ENCODE measurements at regions not wholly inside any gene's neighbourhood (a gene's known extent, or its start where the extent isn't known, plus 50 kb on each side); places are given as distances from the start of the nearest gene placed in this dataset.

DNA sequence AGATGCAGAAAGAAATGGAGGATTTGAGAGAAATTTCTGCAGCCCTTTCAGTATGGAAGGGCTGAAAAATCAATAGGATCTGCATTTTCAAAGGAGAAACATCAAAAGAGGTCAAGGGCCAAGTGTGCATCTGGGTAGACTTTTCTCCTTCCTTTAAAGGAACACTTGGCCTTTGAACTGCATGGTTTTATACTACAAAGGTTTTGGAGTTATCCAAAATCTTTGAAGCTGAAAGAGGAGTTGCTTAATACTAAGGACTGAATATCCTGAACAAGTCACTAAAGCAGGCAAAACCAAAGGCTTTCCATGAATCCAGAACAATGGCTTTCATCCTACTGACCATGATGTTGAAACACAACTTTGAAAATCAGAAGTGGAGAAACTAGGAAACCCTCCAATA lies 553.7 kb upstream of the LMCD1 start:
- Histone ChIP-seq H3K9me3 (replicated peaks; ENCODE audit: control insufficient read depth, insufficient read depth, low read length) (no peaks in the 10 kb centered on the region), H3K79me2 (ENCODE audit: control insufficient read depth, insufficient read depth, low read length) (no peaks in the 10 kb centered on the region), H3K27me3 (replicated peaks in 1 of 2; ENCODE audit: control insufficient read depth in 2 of 2, insufficient read depth in 2 of 2, low read length in 1 of 2) (no peaks in the 10 kb centered on the region), H4K20me1 (ENCODE audit: control insufficient read depth, insufficient read depth) (no peaks in the 10 kb centered on the region), H3K4me1 (ENCODE audit: control insufficient read depth, insufficient read depth, low read length) (no peaks in the 10 kb centered on the region), H3K9ac (ENCODE audit: control insufficient read depth, insufficient read depth, low read length) (no peak overlapping the region), H2AFZ (ENCODE audit: control insufficient read depth, low read depth, low read length) (no peak overlapping the region), H3K27ac (ENCODE audit: control insufficient read depth, insufficient read depth) (no peak overlapping the region), H3K4me2 (ENCODE audit: control insufficient read depth, insufficient read depth) (no peak overlapping the region), H3K4me3 (no peak overlapping the region), H3K36me3 (ENCODE audit: control insufficient read depth in 2 of 2, insufficient read depth in 2 of 2, low read length in 1 of 2) (no peaks in the 10 kb centered on the region)
- in situ Hi-C loops (cut with MboI) (no loop called here), intact Hi-C loops (cut with micrococcal nuclease; ENCODE audit: unreplicated experiment) (no loop called here)
- no TSS peak for BruUV-seq (replicated peaks)
- SMC1A ChIA-PET (ENCODE audit: uncharacterized antibody, unreplicated experiment): no interaction called here
- RAD21 ChIA-PET (ENCODE audit: unreplicated experiment): no interaction called here
- DNase-seq (ENCODE audit: low read depth, low spot score) (no peak), ATAC-seq (no peak), FAIRE-seq (no peak)
- CTCF ChIA-PET: no interaction called here
- POLR2A ChIA-PET: no interaction called here
- no peak for TF ChIP-seq NFYB (IDR thresholded peaks at IDR 0.05; ENCODE audit: insufficient read depth, low read depth, low read length)
- no peak for TF ChIP-seq ZBTB33 (IDR thresholded peaks at IDR 0.05)
- no peak for TF ChIP-seq KLF5 (IDR thresholded peaks at IDR 0.05; ENCODE audit: partially characterized antibody)
- no peak for TF ChIP-seq RFX5 (IDR thresholded peaks at IDR 0.05; ENCODE audit: low read depth, low read length)
- no peak for TF ChIP-seq DPF2 (IDR thresholded peaks at IDR 0.05)
- no peak for TF ChIP-seq MTA2 (IDR thresholded peaks at IDR 0.05; ENCODE audit: low read depth)
- no peak for TF ChIP-seq TCF12 (IDR thresholded peaks at IDR 0.05; ENCODE audit: low read depth, low read length)
- no peak for TF ChIP-seq EP300 (IDR thresholded peaks at IDR 0.05; ENCODE audit: borderline replicate concordance in 1 of 2, control insufficient read depth in 1 of 2, low read depth in 2 of 2, low read length in 2 of 2)
- TF ChIP-seq BCL11A (IDR thresholded peaks at IDR 0.05; ENCODE audit: low read depth, low read length): no peak
- TF ChIP-seq CEBPZ (IDR thresholded peaks at IDR 0.05; ENCODE audit: low read depth, low read length): no peak
- no peak for TF ChIP-seq SIN3A (IDR thresholded peaks at IDR 0.05; ENCODE audit: low read depth, low read length)
- no peak for TF ChIP-seq GABPA (IDR thresholded peaks at IDR 0.05; ENCODE audit: low read depth)
- no peak for TF ChIP-seq MXI1 (IDR thresholded peaks at IDR 0.05; ENCODE audit: low read depth, low read length)
- no peak for TF ChIP-seq POLR2AphosphoS2 (IDR thresholded peaks at IDR 0.05; ENCODE audit: low read depth, low read length)
- no peak for TF ChIP-seq POU2F2 (IDR thresholded peaks at IDR 0.05; ENCODE audit: borderline replicate concordance, low read depth, low read length)
